ENCODE measurements at regions not wholly inside any gene's neighbourhood (a gene's known extent, or its start where the extent isn't known, plus 50 kb on each side); places are given as distances from the start of the nearest gene placed in this dataset.

- no peak overlapping the region for H3K4me2 ChIP-seq (ENCODE audit: low read length)
- no peak overlapping the region for H3K27ac ChIP-seq (ENCODE audit: low read depth, low read length)
Measured at GRCh38 chr5:108487951-108488350, 106.1 kb upstream of the FBXL17 start.

GRCh38 chr5:108484035-108484434, 102.1 kb upstream of the FBXL17 start:
- Histone ChIP-seq H3K27ac (ENCODE audit: low read depth, low read length) (no peak overlapping the region), H3K9me2 (replicated peaks; ENCODE audit: control insufficient read depth, low read length) (no peaks in the 10 kb centered on the region), H3K36me3 (ENCODE audit: control insufficient read depth, low read length) (no peaks in the 10 kb centered on the region), H3K4me2 (ENCODE audit: low read length) (no peak overlapping the region), H3K4me1 (ENCODE audit: control insufficient read depth, low read length) (no peaks in the 10 kb centered on the region), H3K4me3 (ENCODE audit: low read length) (no peak overlapping the region), H3K79me2 (ENCODE audit: control insufficient read depth, low read length) (no peaks in the 10 kb centered on the region), H4K20me1 (ENCODE audit: control insufficient read depth, insufficient read depth, low read depth, low read length) (no peaks in the 10 kb centered on the region), H3K9me3 (ENCODE audit: control insufficient read depth, insufficient read depth, low read length) (no peaks in the 10 kb centered on the region), H3K27me3 (ENCODE audit: control insufficient read depth, low read length) (no peaks in the 10 kb centered on the region), H3F3A (ENCODE audit: control insufficient read depth, insufficient read depth) (no peaks in the 10 kb centered on the region)
- no peak for TF ChIP-seq CTCF (IDR thresholded peaks at IDR 0.05; ENCODE audit: low read depth, low read length, poor library complexity, severe bottlenecking)
- TF ChIP-seq EZH2phosphoT487 (IDR thresholded peaks at IDR 0.05; ENCODE audit: borderline replicate concordance, low read length): no peak

More at GRCh38 chr5:108487951-108488350, 106.1 kb upstream of the FBXL17 start:
- Histone ChIP-seq H3K36me3 (ENCODE audit: control insufficient read depth, low read length) (no peaks in the 10 kb centered on the region), H4K20me1 (ENCODE audit: control insufficient read depth, insufficient read depth, low read depth, low read length) (no peaks in the 10 kb centered on the region), H3K9me3 (ENCODE audit: control insufficient read depth, insufficient read depth, low read length) (no peaks in the 10 kb centered on the region), H3K9me2 (replicated peaks; ENCODE audit: control insufficient read depth, low read length) (no peaks in the 10 kb centered on the region), H3K4me3 (ENCODE audit: low read length) (no peak overlapping the region), H3K79me2 (ENCODE audit: control insufficient read depth, low read length) (no peaks in the 10 kb centered on the region), H3K27me3 (ENCODE audit: control insufficient read depth, low read length) (no peaks in the 10 kb centered on the region), H3K4me1 (ENCODE audit: control insufficient read depth, low read length) (no peaks in the 10 kb centered on the region), H3F3A (ENCODE audit: control insufficient read depth, insufficient read depth) (no peaks in the 10 kb centered on the region)
- TF ChIP-seq EZH2phosphoT487 (IDR thresholded peaks at IDR 0.05; ENCODE audit: borderline replicate concordance, low read length) (no peak), CTCF (IDR thresholded peaks at IDR 0.05; ENCODE audit: low read depth, low read length, poor library complexity, severe bottlenecking) (no peak)

GRCh38 chr5:108481355-108481931, 99.5 kb upstream of the FBXL17 start:
- Histone ChIP-seq H3K27me3 (ENCODE audit: control insufficient read depth, low read length) (no peaks in the 10 kb centered on the region), H3K4me3 (ENCODE audit: low read length) (no peak overlapping the region), H3K4me2 (ENCODE audit: low read length) (no peak overlapping the region), H4K20me1 (ENCODE audit: control insufficient read depth, insufficient read depth, low read depth, low read length) (no peaks in the 10 kb centered on the region), H3K79me2 (ENCODE audit: control insufficient read depth, low read length) (no peaks in the 10 kb centered on the region), H3F3A (ENCODE audit: control insufficient read depth, insufficient read depth) (no peaks in the 10 kb centered on the region), H3K36me3 (ENCODE audit: control insufficient read depth, low read length) (no peaks in the 10 kb centered on the region), H3K9me2 (replicated peaks; ENCODE audit: control insufficient read depth, low read length) (no peaks in the 10 kb centered on the region), H3K9me3 (ENCODE audit: control insufficient read depth, insufficient read depth, low read length) (no peaks in the 10 kb centered on the region), H3K4me1 (ENCODE audit: control insufficient read depth, low read length) (no peaks in the 10 kb centered on the region), H3K27ac (ENCODE audit: low read depth, low read length) (no peak overlapping the region)
- TF ChIP-seq EZH2phosphoT487 (IDR thresholded peaks at IDR 0.05; ENCODE audit: borderline replicate concordance, low read length): no peak
- TF ChIP-seq CTCF (IDR thresholded peaks at IDR 0.05; ENCODE audit: low read depth, low read length, poor library complexity, severe bottlenecking): peak; percentile 33

Data from DOHH2 (cell line).